Heart left ventricle (tissue), 16 donors: ENCODE measurements at regions not wholly inside any gene's neighbourhood (a gene's known extent, or its start where the extent isn't known, plus 50 kb on each side); places are given as distances from the start of the nearest gene placed in this dataset.

ENCODE experiments used
- ATAC-seq, 4 donors: fragments of 200-7000 bp; cut with Tn5 transposase; one replicate each; pipeline ENCODE4 v1.9.1; 2020 to 2022; ENCODE audit warnings: moderate library complexity in 4 of 4, mild to moderate bottlenecking in 3 of 4, moderate number of reproducible peaks in 1 of 4
- DNase-seq, 5 donors: peaks; one replicate each; pipeline ENCODE4 v3.0.0-alpha.2; 2020
- H3K27ac ChIP-seq, 12 donors: fragments of 200-600 bp; sonication (generic) in 4 of 12; one replicate each; pipeline versions ENCODE4 v1.5.0 to v1.8.0; 2016 to 2022; ENCODE audit warnings: mild to moderate bottlenecking in 2 of 12
- H3K27me3 ChIP-seq, 9 donors: fragments of 200-600 bp; sonication (generic) in 2 of 9; one replicate each; pipeline versions ENCODE4 v1.5.1 to v1.8.0; 2016 to 2022; ENCODE audit warnings: mild to moderate bottlenecking in 3 of 9
- H3K36me3 ChIP-seq, 9 donors: fragments of 200-600 bp; sonication (generic) in 2 of 9; one replicate each; pipeline versions ENCODE4 v1.5.0 to v1.8.0; 2018 to 2022; ENCODE audit warnings: mild to moderate bottlenecking in 2 of 9
- H3K4me1 ChIP-seq, 12 donors: fragments of 200-600 bp; sonication (generic) in 4 of 12; one replicate each; pipeline versions ENCODE4 v1.5.0 to v1.8.0; 2016 to 2022; ENCODE audit warnings: mild to moderate bottlenecking in 3 of 12
- H3K4me3 ChIP-seq, 12 donors: fragments of 200-600 bp; sonication (generic) in 4 of 12; one replicate each; pipeline versions ENCODE4 v1.5.0 to v1.8.0; 2017 to 2022; ENCODE audit warnings: mild to moderate bottlenecking in 9 of 12, moderate library complexity in 4 of 12
- H3K9me3 ChIP-seq, 12 donors: fragments of 200-600 bp; sonication (generic) in 4 of 12; one replicate each; pipeline versions ENCODE4 v1.5.0 to v1.8.0; 2016 to 2022; ENCODE audit warnings: mild to moderate bottlenecking in 1 of 12
- POLR2A ChIP-seq, 2 donors: fragments of 450-650 bp; IDR thresholded peaks; one replicate each; pipeline ENCODE4 v1.6.1; 2017; ENCODE audit warnings: antibody characterized with exemption in 2 of 2, mild to moderate bottlenecking in 2 of 2, moderate library complexity in 2 of 2
- WGBS, 4 donors: extraction: QIAGEN DNeasy Blood & Tissue Kit in 2 of 4; methylation state at CpG; one replicate each; pipeline versions ENCODE4 v1.1.5 to v1.1.7; 2013 to 2018; 5-methylcytosine and 5-hydroxymethylcytosine counted together
- intact Hi-C, 10 donors: fragments of 100-400 bp; cut with DNase I; formaldehyde crosslinking; loops; one replicate each; pipeline versions ENCODE4 v1.11.1 to v1.14.2; 2022
- TF ChIP-seq, protein P1 (sequence below), 12 donors: fragments of 200-600 bp; sonication (generic) in 4 of 12; IDR thresholded peaks; one replicate each; pipeline versions ENCODE4 v1.5.0 to v1.8.0; 2018 to 2022; ENCODE audit warnings: antibody characterized with exemption in 12 of 12, mild to moderate bottlenecking in 5 of 12
- donor health status: ischemic (EF 13 %, LVEDD 7.1; RV severe dilation, severe dysfunction).
- donor health status: healthy with polysubstance abuse.
- donor health status: DM: no; HTN: yes; CAD: no.
- donor health status: DM: no; HTN: no; CAD: no.
- donor health status: ischemic (EF 25% LVEDD 6.9; RV normal size, moderate dysfunction).
- donor health status: ischemic (EF 25% LVEDD 5.7; RV mildly dilated, moderate dysfunction).
- donor health status: healthy.
- donor health status: DM: yes; HTN: yes; CAD: no.
- donor health status: ischemic (EF 35%, LVEDD 5.7; RV mildly dilated, moderate dysfunction).
- donor health status: nonischemic (EF 11% LVEDD 7.7; RV severe dilation, severe dysfunction).
- donor health status: DM: yes; HTN: yes; CAD: no.
- donor health status: PGD.
- donor health status: ischemic (EF 29% LVEDD 5.4; RV normal size, mild dysfunction).
- donor health status: nonischemic (EF 23%, LVEDD 6.1; RV moderate dilation, normal function).

DNA sequence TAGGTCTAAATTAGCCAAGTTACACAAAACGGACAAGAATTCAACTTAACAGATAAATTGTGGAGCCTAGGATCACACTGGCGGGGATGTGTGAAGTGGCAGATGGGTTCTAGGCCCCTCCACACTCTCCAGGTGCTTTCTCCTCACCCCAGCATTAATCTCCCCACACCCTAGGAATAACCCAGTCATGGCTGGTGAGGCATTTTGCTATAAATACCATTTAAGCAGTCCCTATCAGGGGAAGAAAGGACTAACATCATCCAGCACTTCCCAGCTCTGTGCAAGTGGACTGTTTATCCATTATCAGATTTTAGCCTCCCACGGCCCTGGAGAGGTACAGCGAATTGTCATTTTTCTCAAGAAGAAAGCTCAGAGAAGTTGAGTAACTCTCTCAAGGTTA is 154.9 kb downstream of the NUFIP1 start:
- no peak overlapping the region for H3K4me3 ChIP-seq
- no peaks in the 10 kb centered on the region for H3K36me3 ChIP-seq
- ATAC-seq = peak in 3 of 4 donors; percentile 76 to 83 (median 83)
- no peaks in the 10 kb centered on the region for H3K27me3 ChIP-seq
- H3K27ac ChIP-seq = no peak overlapping the region
- no peak for TF ChIP-seq POLR2A (IDR thresholded peaks at IDR 0.05)
- TF ChIP-seq, protein P1, sequence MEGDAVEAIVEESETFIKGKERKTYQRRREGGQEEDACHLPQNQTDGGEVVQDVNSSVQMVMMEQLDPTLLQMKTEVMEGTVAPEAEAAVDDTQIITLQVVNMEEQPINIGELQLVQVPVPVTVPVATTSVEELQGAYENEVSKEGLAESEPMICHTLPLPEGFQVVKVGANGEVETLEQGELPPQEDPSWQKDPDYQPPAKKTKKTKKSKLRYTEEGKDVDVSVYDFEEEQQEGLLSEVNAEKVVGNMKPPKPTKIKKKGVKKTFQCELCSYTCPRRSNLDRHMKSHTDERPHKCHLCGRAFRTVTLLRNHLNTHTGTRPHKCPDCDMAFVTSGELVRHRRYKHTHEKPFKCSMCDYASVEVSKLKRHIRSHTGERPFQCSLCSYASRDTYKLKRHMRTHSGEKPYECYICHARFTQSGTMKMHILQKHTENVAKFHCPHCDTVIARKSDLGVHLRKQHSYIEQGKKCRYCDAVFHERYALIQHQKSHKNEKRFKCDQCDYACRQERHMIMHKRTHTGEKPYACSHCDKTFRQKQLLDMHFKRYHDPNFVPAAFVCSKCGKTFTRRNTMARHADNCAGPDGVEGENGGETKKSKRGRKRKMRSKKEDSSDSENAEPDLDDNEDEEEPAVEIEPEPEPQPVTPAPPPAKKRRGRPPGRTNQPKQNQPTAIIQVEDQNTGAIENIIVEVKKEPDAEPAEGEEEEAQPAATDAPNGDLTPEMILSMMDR (IDR thresholded peaks at IDR 0.05) = no peak
- WGBS, 4 donors = 47 to 78% (median 57%) methylated on average over 4 of the region's 4 CpGs
- no peak for DNase-seq
- intact Hi-C loops = no loop called here
- H3K4me1 ChIP-seq = peaks cover 0 to 6% (median 0%) of the 10 kb centered on the region in 12 donors
- H3K9me3 ChIP-seq = no peaks in the 10 kb centered on the region

DNA sequence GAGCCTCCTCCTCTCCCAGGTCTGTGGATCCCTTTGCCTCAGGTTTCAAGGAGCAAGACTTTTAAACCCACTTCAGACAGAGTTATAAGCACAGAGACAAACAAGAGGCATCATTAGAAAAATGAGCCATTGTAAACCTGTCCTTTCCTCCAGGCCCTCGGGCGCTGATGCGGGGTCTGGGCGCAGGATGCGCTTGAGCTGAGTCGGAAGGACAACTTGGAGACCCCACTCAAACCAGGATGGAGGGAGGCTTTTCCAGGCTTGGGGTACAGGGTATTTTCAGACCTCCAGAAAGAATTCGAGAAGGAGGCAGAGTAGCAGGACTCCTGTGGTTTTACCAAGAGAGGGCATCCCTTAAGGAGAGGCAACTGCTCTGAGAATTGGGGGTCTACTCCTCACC is 155.6 kb downstream of the NUFIP1 start:
- intact Hi-C loops = no loop called here
- Histone ChIP-seq H3K27me3 (no peaks in the 10 kb centered on the region), H3K9me3 (peaks cover 0 to 4% (median 0%) of the 10 kb centered on the region in 12 donors), H3K36me3 (no peaks in the 10 kb centered on the region), H3K27ac (no peak overlapping the region), H3K4me3 (no peak overlapping the region), H3K4me1 (peaks cover 0 to 6% (median 0%) of the 10 kb centered on the region in 12 donors)
- ATAC-seq = no peak
- DNase-seq = no peak
- WGBS, 4 donors = 91 to 97% (median 95%) methylated on average over 7 of the region's 7 CpGs
- TF ChIP-seq, protein P1 (IDR thresholded peaks at IDR 0.05) = no peak
- TF ChIP-seq POLR2A (IDR thresholded peaks at IDR 0.05) = no peak

DNA sequence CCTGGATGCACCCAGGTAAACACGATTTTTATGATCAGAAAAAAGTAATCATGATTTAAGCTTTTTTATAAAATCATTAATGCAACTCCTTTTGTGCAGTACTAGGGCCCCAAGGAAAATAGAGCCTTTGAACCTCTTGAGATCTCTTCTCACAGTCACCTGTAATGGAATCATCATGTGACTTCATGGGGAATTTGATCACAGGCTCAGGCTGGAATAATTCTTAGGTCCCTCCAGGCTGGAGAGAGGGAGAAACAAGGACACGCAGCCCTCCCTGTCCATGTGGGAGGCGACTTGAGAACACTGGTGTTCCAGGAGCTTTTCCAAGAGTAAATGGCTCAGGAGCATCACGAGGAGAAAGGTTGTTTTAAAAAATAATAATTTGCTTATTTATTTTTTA is 156.1 kb downstream of the NUFIP1 start:
- H3K4me3 ChIP-seq = no peak overlapping the region
- 69 to 88% (median 79%) methylated on average over 4 of the region's 4 CpGs for WGBS, 4 donors
- peaks cover 0 to 7% (median 0%) of the 10 kb centered on the region in 12 donors for H3K9me3 ChIP-seq
- ATAC-seq = no peak
- peaks cover 0 to 6% (median 0%) of the 10 kb centered on the region in 12 donors for H3K4me1 ChIP-seq
- intact Hi-C loops = no loop called here
- TF ChIP-seq, protein P1 (IDR thresholded peaks at IDR 0.05) = no peak
- TF ChIP-seq POLR2A (IDR thresholded peaks at IDR 0.05) = no peak
- no peak overlapping the region for H3K27ac ChIP-seq
- H3K36me3 ChIP-seq = no peaks in the 10 kb centered on the region
- no peaks in the 10 kb centered on the region for H3K27me3 ChIP-seq
- DNase-seq = no peak

DNA sequence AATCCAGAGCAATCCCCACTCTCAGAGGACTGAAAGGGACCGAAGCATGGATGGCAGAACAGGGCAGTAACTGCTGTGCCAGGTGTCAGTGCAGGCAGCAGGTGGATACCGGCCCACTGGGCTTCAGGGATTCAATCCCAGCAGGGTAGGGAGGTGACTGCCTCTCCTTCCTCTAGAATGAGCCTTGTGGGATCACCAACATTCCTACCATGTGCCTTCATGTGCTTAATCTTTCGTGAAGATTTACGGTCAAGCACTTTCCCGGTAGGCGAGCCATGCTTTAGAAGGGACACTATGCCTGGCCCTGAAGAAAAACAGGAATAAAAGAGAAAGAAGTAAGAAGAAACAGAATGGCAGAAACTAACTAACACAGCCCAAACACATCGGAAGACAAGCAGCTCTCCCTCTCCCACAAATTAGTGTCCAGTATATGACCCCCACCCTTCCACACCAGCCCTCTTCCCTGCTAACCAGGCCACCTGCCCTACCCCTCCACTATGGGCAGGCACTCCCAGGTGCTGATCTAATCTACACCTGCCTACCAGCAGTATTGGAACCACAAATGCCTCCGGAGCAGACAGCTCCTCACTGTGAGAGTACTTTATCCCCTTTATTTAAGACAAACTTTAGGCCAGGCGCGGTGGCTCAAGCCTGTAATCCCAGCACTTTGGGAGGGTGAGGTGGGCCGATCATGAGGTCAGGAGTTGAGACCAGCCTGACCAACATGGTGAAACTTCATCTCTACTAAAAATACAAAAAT is 162.5 kb downstream of the NUFIP1 start:
- Histone ChIP-seq H3K27ac (no peak overlapping the region), H3K36me3 (no peaks in the 10 kb centered on the region), H3K4me1 (no peaks in the 10 kb centered on the region), H3K27me3 (no peaks in the 10 kb centered on the region), H3K9me3 (peaks cover 0 to 7% (median 0%) of the 10 kb centered on the region in 12 donors), H3K4me3 (no peak overlapping the region)
- DNase-seq = no peak
- TF ChIP-seq, protein P1 (IDR thresholded peaks at IDR 0.05) = no peak
- no peak for TF ChIP-seq POLR2A (IDR thresholded peaks at IDR 0.05)
- no peak for ATAC-seq
- 93 to 96% (median 95%) methylated on average over 9 to 11 of the region's 11 CpGs for WGBS, 4 donors
- intact Hi-C loops = no loop called here
